DOHH2 (cell line): ENCODE measurements at regions not wholly inside any gene's neighbourhood (a gene's known extent, or its start where the extent isn't known, plus 50 kb on each side); places are given as distances from the start of the nearest gene placed in this dataset.

Experiments used
- H3F3A ChIP-seq: fragments of 200-600 bp; sonication (generic), shearing (Covaris generic); 2 replicates; pipeline ENCODE4 v1.6.0; 2016; ENCODE audit warnings: antibody characterized with exemption, mild to moderate bottlenecking; ENCODE audit not compliant: control insufficient read depth, insufficient read depth
- H3K27ac ChIP-seq: fragments of 200-600 bp; sonication (generic); 2 replicates; pipeline ENCODE4 v1.5.1; 2014; ENCODE audit warnings: low read depth, mild to moderate bottlenecking, low read length, moderate library complexity
- H3K27me3 ChIP-seq: fragments of 200-600 bp; sonication (generic); 2 replicates; pipeline ENCODE4 v1.6.1; 2014; ENCODE audit warnings: mild to moderate bottlenecking, low read length, mixed read lengths; ENCODE audit not compliant: control insufficient read depth
- H3K36me3 ChIP-seq: fragments of 200-600 bp; sonication (generic); 2 replicates; pipeline ENCODE4 v1.6.1; 2014; ENCODE audit warnings: mild to moderate bottlenecking, low read length, moderate library complexity, mixed read lengths; ENCODE audit not compliant: control insufficient read depth
- H3K4me1 ChIP-seq: fragments of 200-600 bp; sonication (generic); 2 replicates; pipeline ENCODE4 v1.6.1; 2014; ENCODE audit warnings: mild to moderate bottlenecking, low read length, mixed read lengths; ENCODE audit not compliant: control insufficient read depth
- H3K4me2 ChIP-seq: fragments of 200-600 bp; sonication (generic); 2 replicates; pipeline ENCODE4 v1.6.0; 2014; ENCODE audit warnings: mild to moderate bottlenecking, low read length, moderate library complexity
- H3K4me3 ChIP-seq: fragments of 200-600 bp; sonication (generic); 2 replicates; pipeline ENCODE4 v1.5.1; 2014; ENCODE audit warnings: mild to moderate bottlenecking, low read length, mixed read lengths
- H3K79me2 ChIP-seq: fragments of 200-600 bp; sonication (generic); 2 replicates; pipeline ENCODE4 v1.6.1; 2014; ENCODE audit warnings: mild to moderate bottlenecking, low read length, mixed read lengths; ENCODE audit not compliant: control insufficient read depth
- H3K9me2 ChIP-seq: fragments of 200-600 bp; sonication (generic); replicated peaks from 2 replicates; pipeline ENCODE4 v1.6.1; 2014; ENCODE audit warnings: mild to moderate bottlenecking, low read length, mixed read lengths; ENCODE audit not compliant: control insufficient read depth
- H3K9me3 ChIP-seq: fragments of 200-600 bp; sonication (generic); 2 replicates; pipeline ENCODE4 v1.6.1; 2014; ENCODE audit warnings: antibody characterized with exemption, low read length, mixed read lengths; ENCODE audit not compliant: control insufficient read depth, insufficient read depth
- H4K20me1 ChIP-seq: fragments of 200-600 bp; sonication (generic); 2 replicates; pipeline ENCODE4 v1.6.0; 2014; ENCODE audit warnings: low read depth, mild to moderate bottlenecking, antibody characterized with exemption, low read length, moderate library complexity; ENCODE audit not compliant: control insufficient read depth, insufficient read depth
- EZH2phosphoT487 ChIP-seq: fragments of 200-600 bp; sonication (generic); IDR thresholded peaks from 2 replicates; pipeline ENCODE4 v1.6.1; 2017; ENCODE audit warnings: borderline replicate concordance, mild to moderate bottlenecking, antibody characterized with exemption, low read length, moderate library complexity, mixed read lengths
- TF ChIP-seq, protein P1 (sequence below): fragments of 200-600 bp; sonication (generic); IDR thresholded peaks from one replicate; pipeline ENCODE4 v1.5.1; 2014; ENCODE audit warnings: antibody characterized with exemption, mild to moderate bottlenecking, low read depth, low read length; ENCODE audit not compliant: poor library complexity, severe bottlenecking

DNA sequence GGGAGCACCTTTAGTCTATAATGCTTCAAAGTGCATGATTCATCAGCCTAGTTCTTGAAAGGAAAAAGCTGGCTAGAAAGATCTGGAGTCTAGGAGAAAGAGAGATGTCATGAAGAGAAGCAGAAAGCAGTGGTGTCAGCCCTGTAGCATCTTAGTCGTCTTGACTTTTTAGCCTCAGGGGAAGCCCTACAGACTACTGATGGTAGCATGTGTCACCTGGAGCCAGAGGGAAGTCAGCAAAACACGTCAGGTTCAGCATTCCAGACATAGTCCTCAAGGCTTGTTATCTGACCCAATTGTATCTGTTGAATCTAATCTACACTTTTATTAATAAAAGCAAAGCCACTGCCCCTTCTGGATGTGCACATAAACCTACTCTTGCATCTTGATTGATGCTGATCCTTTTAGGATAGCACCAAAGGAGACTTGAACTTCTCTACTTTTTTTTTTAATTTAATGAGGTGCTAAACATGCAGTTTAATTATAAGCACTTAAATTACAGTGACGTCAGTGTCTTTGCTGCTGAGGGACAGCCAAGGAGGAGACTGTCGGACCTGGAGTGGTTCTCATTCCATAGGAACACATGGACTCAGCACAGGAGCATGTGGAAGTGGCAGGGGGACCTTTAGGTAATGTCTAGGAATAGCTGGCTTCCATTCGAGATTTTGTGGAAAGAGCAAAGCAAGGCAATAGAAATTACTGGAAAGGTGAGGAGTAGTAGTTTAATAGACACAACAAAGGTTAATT lies 525.5 kb upstream of the SGCG start:
- Histone ChIP-seq H3K4me3 (no peak overlapping the region), H3K79me2 (no peaks in the 10 kb centered on the region), H3K4me2 (no peak overlapping the region), H3K36me3 (no peaks in the 10 kb centered on the region), H3K4me1 (no peaks in the 10 kb centered on the region), H3K27me3 (no peaks in the 10 kb centered on the region), H3K9me2 (no peaks in the 10 kb centered on the region), H4K20me1 (no peaks in the 10 kb centered on the region), H3K9me3 (no peaks in the 10 kb centered on the region; the same call in 1 of the 2 replicates), H3F3A (no peaks in the 10 kb centered on the region), H3K27ac (no peak overlapping the region)
- TF ChIP-seq, protein P1, sequence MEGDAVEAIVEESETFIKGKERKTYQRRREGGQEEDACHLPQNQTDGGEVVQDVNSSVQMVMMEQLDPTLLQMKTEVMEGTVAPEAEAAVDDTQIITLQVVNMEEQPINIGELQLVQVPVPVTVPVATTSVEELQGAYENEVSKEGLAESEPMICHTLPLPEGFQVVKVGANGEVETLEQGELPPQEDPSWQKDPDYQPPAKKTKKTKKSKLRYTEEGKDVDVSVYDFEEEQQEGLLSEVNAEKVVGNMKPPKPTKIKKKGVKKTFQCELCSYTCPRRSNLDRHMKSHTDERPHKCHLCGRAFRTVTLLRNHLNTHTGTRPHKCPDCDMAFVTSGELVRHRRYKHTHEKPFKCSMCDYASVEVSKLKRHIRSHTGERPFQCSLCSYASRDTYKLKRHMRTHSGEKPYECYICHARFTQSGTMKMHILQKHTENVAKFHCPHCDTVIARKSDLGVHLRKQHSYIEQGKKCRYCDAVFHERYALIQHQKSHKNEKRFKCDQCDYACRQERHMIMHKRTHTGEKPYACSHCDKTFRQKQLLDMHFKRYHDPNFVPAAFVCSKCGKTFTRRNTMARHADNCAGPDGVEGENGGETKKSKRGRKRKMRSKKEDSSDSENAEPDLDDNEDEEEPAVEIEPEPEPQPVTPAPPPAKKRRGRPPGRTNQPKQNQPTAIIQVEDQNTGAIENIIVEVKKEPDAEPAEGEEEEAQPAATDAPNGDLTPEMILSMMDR: no peak
- TF ChIP-seq EZH2phosphoT487: no peak

DNA sequence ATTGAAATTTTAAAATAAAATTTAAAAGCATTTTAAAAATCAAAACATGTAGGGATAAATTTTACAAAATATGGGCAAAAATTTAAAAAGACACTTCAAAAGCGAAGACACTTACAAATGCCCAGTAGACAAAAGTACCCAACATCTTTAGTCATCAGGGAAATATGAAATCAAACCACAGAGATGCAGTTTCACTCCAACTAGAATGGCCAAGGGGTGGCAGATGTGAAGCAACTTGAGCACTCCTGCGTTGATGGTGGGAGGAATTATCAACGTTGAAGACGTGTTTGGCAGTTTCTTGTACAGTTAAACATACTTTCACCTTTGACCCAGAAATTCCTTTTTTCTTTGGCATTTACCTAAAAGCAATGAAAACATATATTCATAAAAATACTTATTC lies 518.0 kb upstream of the SGCG start:
- Histone ChIP-seq H3K4me3 (no peak overlapping the region), H3K36me3 (no peaks in the 10 kb centered on the region), H4K20me1 (no peaks in the 10 kb centered on the region), H3K9me2 (no peaks in the 10 kb centered on the region), H3K4me1 (no peaks in the 10 kb centered on the region), H3K27me3 (no peaks in the 10 kb centered on the region), H3K27ac (no peak overlapping the region), H3F3A (no peaks in the 10 kb centered on the region), H3K4me2 (no peak overlapping the region), H3K9me3 (peaks cover 3% of the 10 kb centered on the region; the same call in 1 of the 2 replicates), H3K79me2 (no peaks in the 10 kb centered on the region)
- TF ChIP-seq, protein P1: no peak
- no peak for TF ChIP-seq EZH2phosphoT487

DNA sequence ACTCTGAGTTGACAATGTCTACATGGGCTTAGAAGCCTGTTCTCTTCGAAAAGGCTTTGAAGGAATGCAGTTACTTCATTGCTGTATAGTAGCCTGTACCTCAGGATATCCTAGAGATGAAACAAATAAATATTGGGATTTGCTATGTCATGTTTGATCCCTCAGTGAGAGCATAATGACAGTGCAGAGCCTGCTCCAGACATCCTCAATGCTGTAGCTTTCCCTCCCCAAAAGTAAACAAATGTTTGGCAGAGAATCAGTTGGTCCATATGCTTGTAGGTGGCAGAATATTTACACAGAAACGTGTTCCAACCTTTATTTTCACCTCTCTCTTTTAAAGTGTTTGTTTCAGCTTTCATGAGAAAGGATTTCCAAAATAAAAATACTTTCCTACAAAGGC lies 515.3 kb upstream of the SGCG start:
- no peak overlapping the region for H3K4me3 ChIP-seq
- no peaks in the 10 kb centered on the region for H3K36me3 ChIP-seq
- H3F3A ChIP-seq: no peaks in the 10 kb centered on the region
- H3K4me2 ChIP-seq: no peak overlapping the region
- no peaks in the 10 kb centered on the region for H3K79me2 ChIP-seq
- H3K27me3 ChIP-seq: no peaks in the 10 kb centered on the region
- H3K9me3 ChIP-seq: peaks cover 3% of the 10 kb centered on the region; the same call in 1 of the 2 replicates
- no peak overlapping the region for H3K27ac ChIP-seq
- no peaks in the 10 kb centered on the region for H3K4me1 ChIP-seq
- H3K9me2 ChIP-seq: no peaks in the 10 kb centered on the region
- no peak for TF ChIP-seq EZH2phosphoT487
- TF ChIP-seq, protein P1: no peak
- no peaks in the 10 kb centered on the region for H4K20me1 ChIP-seq
